ENCODE measurements at regions not wholly inside any gene's neighbourhood (a gene's known extent, or its start where the extent isn't known, plus 50 kb on each side); places are given as distances from the start of the nearest gene placed in this dataset.

GRCh38 chr6:6886886-6887285 is 220.9 kb upstream of the RREB1 start:
- no peak for DNase-seq (ENCODE audit: low spot score)
- TF ChIP-seq CTCF (IDR thresholded peaks at IDR 0.05; ENCODE audit: extremely low read depth, missing control alignments), result no peak

GRCh38 chr6:6889601-6890000 is 218.2 kb upstream of the RREB1 start:
- no peak for DNase-seq (ENCODE audit: low spot score)
- no peak for TF ChIP-seq CTCF (IDR thresholded peaks at IDR 0.05; ENCODE audit: extremely low read depth, missing control alignments)

- DNase-seq (ENCODE audit: low spot score), result no peak
- no peak for TF ChIP-seq CTCF (IDR thresholded peaks at IDR 0.05; ENCODE audit: extremely low read depth, missing control alignments)
These were observed 217.3 kb upstream of the RREB1 start for GRCh38 chr6:6890400-6890858.

- no peak for DNase-seq (ENCODE audit: low spot score)
- TF ChIP-seq CTCF (IDR thresholded peaks at IDR 0.05; ENCODE audit: extremely low read depth, missing control alignments), result no peak
These were observed 216.5 kb upstream of the RREB1 start for GRCh38 chr6:6891125-6891721.

GRCh38 chr6:6891949-6892461 is 215.8 kb upstream of the RREB1 start:
- no peak for TF ChIP-seq CTCF (IDR thresholded peaks at IDR 0.05; ENCODE audit: extremely low read depth, missing control alignments)
- no peak for DNase-seq (ENCODE audit: low spot score)

GRCh38 chr6:6892744-6893583 is 214.8 kb upstream of the RREB1 start:
- TF ChIP-seq CTCF (IDR thresholded peaks at IDR 0.05; ENCODE audit: extremely low read depth, missing control alignments), result no peak
- DNase-seq (ENCODE audit: low spot score), result no peak

GRCh38 chr6:6893701-6894100 is 214.1 kb upstream of the RREB1 start:
- TF ChIP-seq CTCF (IDR thresholded peaks at IDR 0.05; ENCODE audit: extremely low read depth, missing control alignments), result no peak
- no peak for DNase-seq (ENCODE audit: low spot score)
